Duodenal mucosa (tissue), 2 donors: ENCODE measurements at regions not wholly inside any gene's neighbourhood (a gene's known extent, or its start where the extent isn't known, plus 50 kb on each side); places are given as distances from the start of the nearest gene placed in this dataset.

Source experiments
- H3K27ac ChIP-seq: one replicate; pipeline ENCODE4 v1.7.0; 2013; ENCODE audit warnings: low read depth, low read length
- H3K27me3 ChIP-seq, 2 donors: one replicate each; pipeline ENCODE4 v1.7.0; 2013; ENCODE audit warnings: low read length in 2 of 2, control low read depth in 1 of 2; ENCODE audit not compliant: insufficient read depth in 2 of 2, control insufficient read depth in 1 of 2
- H3K36me3 ChIP-seq, 2 donors: one replicate each; pipeline ENCODE4 v1.7.0; 2013; ENCODE audit warnings: low read length in 2 of 2, control low read depth in 1 of 2; ENCODE audit not compliant: insufficient read depth in 2 of 2, control insufficient read depth in 1 of 2
- H3K4me1 ChIP-seq, 2 donors: one replicate each; pipeline ENCODE4 v1.7.0; 2013; ENCODE audit warnings: low read length in 2 of 2, control low read depth in 1 of 2; ENCODE audit not compliant: insufficient read depth in 2 of 2, control insufficient read depth in 1 of 2
- H3K4me3 ChIP-seq, 2 donors: one replicate each; pipeline ENCODE4 v1.7.0; 2013; ENCODE audit warnings: low read length in 2 of 2, low read depth in 1 of 2
- H3K9ac ChIP-seq, 2 donors: one replicate each; pipeline ENCODE4 v1.7.0; 2013; ENCODE audit warnings: low read length in 2 of 2, low read depth in 1 of 2
- H3K9me3 ChIP-seq, 2 donors: one replicate each; pipeline ENCODE4 v1.7.0; 2013; ENCODE audit warnings: low read length in 2 of 2, control low read depth in 1 of 2; ENCODE audit not compliant: control insufficient read depth in 1 of 2

- Histone ChIP-seq H3K9ac (no peak overlapping the region), H3K27me3 (no peaks in the 10 kb centered on the region), H3K36me3 (no peaks in the 10 kb centered on the region), H3K4me1 (no peaks in the 10 kb centered on the region), H3K27ac (no peak overlapping the region), H3K4me3 (no peak overlapping the region), H3K9me3 (no peaks in the 10 kb centered on the region)
These were observed 793.6 kb downstream of the STPG2 start for GRCh38 chr4:97349468-97350186.

DNA sequence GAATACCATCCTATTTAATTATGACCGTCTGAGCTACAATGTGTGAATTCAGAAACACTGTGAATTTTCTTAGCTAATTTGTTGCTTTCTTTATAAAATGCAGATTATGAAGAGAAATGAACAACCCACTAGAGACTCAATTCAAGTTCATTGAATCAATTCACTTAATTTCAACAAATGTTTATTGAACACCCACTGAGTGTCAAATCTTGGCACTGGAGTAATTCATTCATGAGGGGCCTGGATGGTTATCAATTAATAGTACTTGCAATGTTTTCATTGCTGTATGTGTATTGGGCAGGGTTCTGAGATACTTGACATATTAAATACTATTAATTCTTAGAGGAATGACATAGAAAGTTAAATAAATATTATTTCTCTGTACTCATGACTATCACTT is 789.4 kb downstream of the STPG2 start:
- no peaks in the 10 kb centered on the region for H3K36me3 ChIP-seq
- H3K9ac ChIP-seq: no peak overlapping the region
- H3K4me1 ChIP-seq: no peaks in the 10 kb centered on the region
- H3K9me3 ChIP-seq: no peaks in the 10 kb centered on the region
- no peaks in the 10 kb centered on the region for H3K27me3 ChIP-seq
- H3K4me3 ChIP-seq: no peak overlapping the region
- H3K27ac ChIP-seq: no peak overlapping the region

DNA sequence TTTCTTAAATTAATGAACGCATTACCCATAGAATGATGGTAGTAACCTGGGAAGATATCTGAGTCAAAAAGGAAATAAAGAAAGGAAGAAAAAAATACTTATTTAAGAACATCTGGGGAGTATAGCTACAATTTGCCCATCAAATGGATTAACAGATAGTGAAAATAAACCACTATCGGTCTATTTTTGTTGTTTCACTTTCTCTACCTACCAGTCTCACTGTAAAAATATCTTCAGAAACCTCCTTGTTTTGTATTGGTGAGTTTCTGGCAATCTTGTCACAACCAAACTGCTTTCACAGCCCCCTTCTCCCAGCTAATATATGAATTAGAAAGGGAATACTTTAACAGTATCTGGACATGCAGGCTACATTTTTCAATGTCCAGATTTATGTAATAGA is 783.5 kb downstream of the STPG2 start:
- Histone ChIP-seq H3K27me3 (no peaks in the 10 kb centered on the region), H3K9ac (no peak overlapping the region), H3K9me3 (peaks cover 0 to 3% of the 10 kb centered on the region in 2 donors), H3K4me3 (no peak overlapping the region), H3K4me1 (no peaks in the 10 kb centered on the region), H3K27ac (no peak overlapping the region), H3K36me3 (no peaks in the 10 kb centered on the region)

- Histone ChIP-seq H3K9ac (no peak overlapping the region), H3K9me3 (peaks cover 2 to 3% of the 10 kb centered on the region in 2 donors), H3K27ac (no peak overlapping the region), H3K27me3 (no peaks in the 10 kb centered on the region), H3K4me1 (no peaks in the 10 kb centered on the region), H3K4me3 (no peak overlapping the region), H3K36me3 (no peaks in the 10 kb centered on the region)
These were observed 782.5 kb downstream of the STPG2 start for GRCh38 chr4:97360733-97361132.

GRCh38 chr4:97367878-97368277 is 775.4 kb downstream of the STPG2 start:
- no peak overlapping the region for H3K27ac ChIP-seq
- H3K4me3 ChIP-seq: no peak overlapping the region
- H3K4me1 ChIP-seq: no peaks in the 10 kb centered on the region
- peaks cover 3 to 6% of the 10 kb centered on the region in 2 donors for H3K9me3 ChIP-seq
- H3K36me3 ChIP-seq: no peaks in the 10 kb centered on the region
- H3K27me3 ChIP-seq: no peaks in the 10 kb centered on the region
- H3K9ac ChIP-seq: no peak overlapping the region

GRCh38 chr4:97370568-97370967 is 772.7 kb downstream of the STPG2 start:
- Histone ChIP-seq H3K27me3 (no peaks in the 10 kb centered on the region), H3K9ac (no peak overlapping the region), H3K36me3 (no peaks in the 10 kb centered on the region), H3K4me3 (no peak overlapping the region), H3K9me3 (peaks cover 0 to 4% of the 10 kb centered on the region in 2 donors), H3K4me1 (no peaks in the 10 kb centered on the region), H3K27ac (no peak overlapping the region)

GRCh38 chr4:97374526-97374925 is 768.8 kb downstream of the STPG2 start:
- peaks cover 0 to 2% of the 10 kb centered on the region in 2 donors for H3K9me3 ChIP-seq
- H3K9ac ChIP-seq: no peak overlapping the region
- H3K27ac ChIP-seq: no peak overlapping the region
- no peaks in the 10 kb centered on the region for H3K4me1 ChIP-seq
- no peak overlapping the region for H3K4me3 ChIP-seq
- H3K36me3 ChIP-seq: no peaks in the 10 kb centered on the region
- no peaks in the 10 kb centered on the region for H3K27me3 ChIP-seq

DNA sequence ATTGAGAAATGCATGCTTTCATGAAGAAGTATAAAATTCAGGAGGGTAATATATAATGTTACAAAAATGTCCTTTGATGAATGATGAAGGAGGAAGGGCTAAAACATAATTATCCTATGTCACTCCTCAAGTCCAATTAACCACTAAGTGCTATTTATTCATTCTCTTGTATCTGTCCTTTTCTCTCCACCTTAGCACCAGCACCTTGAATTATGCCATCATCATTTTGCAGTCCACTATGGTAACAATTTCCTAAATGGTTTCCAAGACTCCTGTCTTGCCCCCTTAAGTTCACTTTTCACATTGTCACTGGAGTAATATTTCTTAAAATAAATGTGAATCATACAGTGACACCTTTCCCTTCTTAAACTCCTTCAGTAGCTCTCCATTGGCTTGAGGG is 756.3 kb downstream of the STPG2 start:
- H3K36me3 ChIP-seq: no peaks in the 10 kb centered on the region
- H3K27ac ChIP-seq: no peak overlapping the region
- no peaks in the 10 kb centered on the region for H3K4me1 ChIP-seq
- H3K9me3 ChIP-seq: peaks cover 0 to 2% of the 10 kb centered on the region in 2 donors
- no peaks in the 10 kb centered on the region for H3K27me3 ChIP-seq
- H3K4me3 ChIP-seq: no peak overlapping the region
- no peak overlapping the region for H3K9ac ChIP-seq

GRCh38 chr4:97394653-97395052 is 748.6 kb downstream of the STPG2 start:
- Histone ChIP-seq H3K36me3 (no peaks in the 10 kb centered on the region), H3K27ac (no peak overlapping the region), H3K9ac (no peak overlapping the region), H3K27me3 (no peaks in the 10 kb centered on the region), H3K4me3 (no peak overlapping the region), H3K9me3 (peaks cover 0 to 2% of the 10 kb centered on the region in 2 donors), H3K4me1 (no peaks in the 10 kb centered on the region)

DNA sequence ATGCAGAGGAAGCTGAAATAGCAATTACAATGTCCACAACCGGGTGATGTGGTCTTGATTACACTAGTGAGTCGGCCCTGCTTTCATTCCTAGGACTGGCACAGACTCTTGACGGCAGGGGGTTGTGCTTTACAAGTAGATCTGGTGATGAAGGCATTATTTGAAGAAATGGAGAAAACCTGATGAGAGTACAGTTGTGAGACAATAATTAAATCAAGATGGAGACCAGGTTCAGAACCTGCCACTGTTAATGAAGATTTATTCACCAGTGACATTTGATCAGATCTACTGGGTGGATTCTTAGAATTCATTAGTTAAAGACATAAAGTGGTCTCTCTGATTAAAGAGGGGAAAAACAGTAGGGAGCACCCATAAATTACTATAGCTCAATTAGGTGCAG is 747.2 kb downstream of the STPG2 start:
- H3K4me1 ChIP-seq: no peaks in the 10 kb centered on the region
- no peak overlapping the region for H3K27ac ChIP-seq
- H3K36me3 ChIP-seq: no peaks in the 10 kb centered on the region
- no peak overlapping the region for H3K9ac ChIP-seq
- H3K9me3 ChIP-seq: peaks cover 0 to 2% of the 10 kb centered on the region in 2 donors
- H3K4me3 ChIP-seq: no peak overlapping the region
- no peaks in the 10 kb centered on the region for H3K27me3 ChIP-seq
